Ectodermal cell (in vitro differentiated cells): ENCODE measurements at regions not wholly inside any gene's neighbourhood (a gene's known extent, or its start where the extent isn't known, plus 50 kb on each side); places are given as distances from the start of the nearest gene placed in this dataset.

Experiments
- H3K27ac ChIP-seq: 2 replicates; pipeline ENCODE4 v1.7.0; 2013; ENCODE audit warnings: mild to moderate bottlenecking, low read depth, low read length; ENCODE audit not compliant: insufficient read depth, poor library complexity, severe bottlenecking
- H3K27me3 ChIP-seq: 2 replicates; pipeline ENCODE4 v1.7.0; 2013; ENCODE audit warnings: mild to moderate bottlenecking, low read length; ENCODE audit not compliant: insufficient read depth, control insufficient read depth, poor library complexity, severe bottlenecking
- H3K36me3 ChIP-seq: one replicate; pipeline ENCODE4 v1.7.0; 2013; ENCODE audit warnings: low read length; ENCODE audit not compliant: control insufficient read depth, insufficient read depth
- H3K4me1 ChIP-seq: one replicate; pipeline ENCODE4 v1.7.0; 2013; ENCODE audit warnings: low read length; ENCODE audit not compliant: control insufficient read depth, insufficient read depth
- H3K4me3 ChIP-seq: 2 replicates; pipeline ENCODE4 v1.7.0; 2013; ENCODE audit warnings: low read depth, low read length, control low read depth; ENCODE audit not compliant: insufficient read depth
- H3K9me3 ChIP-seq: 2 replicates; pipeline ENCODE4 v1.7.0; 2013; ENCODE audit warnings: mild to moderate bottlenecking, low read length, moderate library complexity; ENCODE audit not compliant: control insufficient read depth
- WGBS, 2 experiments: methylation state at CpG; one replicate each; pipeline ENCODE4 v1.1.7; 2013; ENCODE audit warnings: missing lambda C conversion rate in 2 of 2; 5-methylcytosine and 5-hydroxymethylcytosine counted together

- Histone ChIP-seq H3K36me3 (no peaks in the 10 kb centered on the region), H3K27me3 (no peaks in the 10 kb centered on the region), H3K4me3 (no peak overlapping the region), H3K9me3 (no peaks in the 10 kb centered on the region), H3K4me1 (no peaks in the 10 kb centered on the region), H3K27ac (no peak overlapping the region)
- WGBS, 2 experiments = 91 to 95% methylated on average over 1 of the region's 1 CpG
Observed at GRCh38 chr12:93099792-93100191, 170.7 kb upstream of the EEA1 start.

DNA sequence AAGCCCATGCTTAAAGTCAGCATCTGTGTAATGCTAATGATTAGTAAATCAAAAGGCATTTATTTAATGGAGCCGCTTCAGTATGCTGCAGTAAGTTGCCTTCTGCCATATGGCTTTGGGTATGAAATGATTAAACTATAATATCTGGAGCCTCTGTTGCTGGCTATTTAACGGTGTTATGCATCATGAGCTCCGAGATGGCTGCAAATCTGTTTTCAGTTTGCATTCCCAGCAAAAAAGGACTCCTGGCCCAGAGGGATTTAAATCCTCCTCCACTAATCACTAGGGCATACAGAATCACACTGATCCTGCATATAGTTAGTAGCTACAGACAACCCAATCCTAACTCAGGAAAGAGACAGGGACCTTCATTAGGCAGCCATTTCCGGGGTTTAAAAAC lies 171.5 kb upstream of the EEA1 start:
- Histone ChIP-seq H3K4me1 (no peaks in the 10 kb centered on the region), H3K27ac (no peak overlapping the region), H3K9me3 (no peaks in the 10 kb centered on the region), H3K36me3 (no peaks in the 10 kb centered on the region), H3K4me3 (no peak overlapping the region), H3K27me3 (no peaks in the 10 kb centered on the region)
- 89 to 91% methylated on average over 4 of the region's 4 CpGs for WGBS, 2 experiments

- WGBS, 2 experiments = 93% methylated on average over 4 of the region's 4 CpGs
- Histone ChIP-seq H3K9me3 (no peaks in the 10 kb centered on the region), H3K27me3 (no peaks in the 10 kb centered on the region), H3K4me3 (no peak overlapping the region), H3K36me3 (no peaks in the 10 kb centered on the region), H3K4me1 (no peaks in the 10 kb centered on the region), H3K27ac (no peak overlapping the region)
Observed at GRCh38 chr12:93101367-93101766, 172.3 kb upstream of the EEA1 start.

GRCh38 chr12:93102312-93102711 lies 173.2 kb upstream of the EEA1 start:
- H3K4me1 ChIP-seq = no peaks in the 10 kb centered on the region
- 60 to 94% methylated on average over 1 of the region's 1 CpG for WGBS, 2 experiments
- H3K36me3 ChIP-seq = no peaks in the 10 kb centered on the region
- no peaks in the 10 kb centered on the region for H3K9me3 ChIP-seq
- H3K27ac ChIP-seq = no peak overlapping the region
- no peaks in the 10 kb centered on the region for H3K27me3 ChIP-seq
- no peak overlapping the region for H3K4me3 ChIP-seq

DNA sequence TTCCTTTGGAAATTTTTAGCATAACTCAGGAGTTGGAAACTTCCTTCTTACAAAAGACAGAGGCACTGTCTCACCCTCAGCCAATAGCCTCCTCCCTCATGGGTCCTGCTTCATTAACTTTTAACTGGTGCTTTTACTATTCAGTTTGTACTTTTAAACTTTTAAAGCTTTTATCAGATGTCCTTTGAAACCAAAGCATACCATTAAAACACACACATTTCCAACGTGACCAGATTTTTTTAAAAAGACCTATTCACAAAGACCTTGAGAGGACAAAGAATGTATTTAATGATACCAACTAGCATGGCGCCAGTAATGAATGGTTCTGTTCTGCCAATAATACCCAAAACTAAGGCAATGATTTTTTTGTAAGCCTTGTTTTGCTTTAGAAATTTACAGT lies 173.6 kb upstream of the EEA1 start:
- H3K9me3 ChIP-seq = no peaks in the 10 kb centered on the region
- H3K4me3 ChIP-seq = no peak overlapping the region
- no peak overlapping the region for H3K27ac ChIP-seq
- no peaks in the 10 kb centered on the region for H3K36me3 ChIP-seq
- 88% methylated on average over 2 of the region's 2 CpGs for WGBS, 2 experiments
- no peaks in the 10 kb centered on the region for H3K4me1 ChIP-seq
- no peaks in the 10 kb centered on the region for H3K27me3 ChIP-seq

DNA sequence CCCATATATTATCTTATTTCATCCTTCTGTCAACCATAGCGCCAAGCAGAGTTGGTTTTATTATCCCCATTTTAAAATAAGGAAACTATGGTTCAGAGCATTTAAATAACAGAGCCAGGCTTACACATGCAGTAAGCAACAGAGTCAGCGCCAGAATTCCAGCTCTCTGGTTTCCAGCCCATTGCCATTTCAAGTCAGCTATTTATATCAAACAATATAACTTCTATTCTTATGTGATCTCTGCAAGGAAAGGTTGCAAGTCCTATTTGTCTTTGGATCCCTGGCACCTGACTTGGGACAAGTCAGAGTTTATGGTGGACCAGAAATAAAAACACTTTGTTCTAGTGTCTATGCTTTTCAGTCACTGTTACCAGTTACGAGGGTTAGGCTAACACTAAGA lies 174.1 kb upstream of the EEA1 start:
- Histone ChIP-seq H3K4me1 (no peaks in the 10 kb centered on the region), H3K4me3 (no peak overlapping the region), H3K27me3 (no peaks in the 10 kb centered on the region), H3K9me3 (no peaks in the 10 kb centered on the region), H3K36me3 (no peaks in the 10 kb centered on the region), H3K27ac (no peak overlapping the region)
- 96% methylated on average over 3 of the region's 3 CpGs for WGBS, 2 experiments

DNA sequence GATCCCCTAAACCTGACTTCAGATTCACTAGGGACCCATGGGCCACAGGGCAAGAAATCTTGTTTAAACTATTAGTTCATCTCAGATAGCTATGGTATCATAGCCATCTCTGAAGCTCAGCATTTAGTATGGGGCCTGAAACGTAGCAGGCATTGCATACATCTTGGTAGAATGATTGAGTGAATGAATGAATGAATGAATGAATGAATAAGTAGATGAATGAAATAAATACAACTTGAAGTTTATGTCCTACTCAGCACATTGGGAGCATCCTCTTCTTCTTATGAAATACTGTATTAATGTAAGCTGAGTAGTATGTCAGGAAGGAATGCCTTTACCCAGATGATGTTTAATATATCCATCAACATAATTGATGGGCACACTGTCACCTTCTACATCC lies 175.4 kb upstream of the EEA1 start:
- Histone ChIP-seq H3K27ac (no peak overlapping the region), H3K4me1 (no peaks in the 10 kb centered on the region), H3K27me3 (no peaks in the 10 kb centered on the region), H3K9me3 (no peaks in the 10 kb centered on the region), H3K36me3 (no peaks in the 10 kb centered on the region), H3K4me3 (no peak overlapping the region)
- WGBS, 2 experiments = 89 to 100% methylated on average over 1 of the region's 1 CpG

GRCh38 chr12:93106910-93107309 lies 177.8 kb upstream of the EEA1 start:
- no peak overlapping the region for H3K27ac ChIP-seq
- no peak overlapping the region for H3K4me3 ChIP-seq
- H3K9me3 ChIP-seq = no peaks in the 10 kb centered on the region
- H3K4me1 ChIP-seq = no peaks in the 10 kb centered on the region
- WGBS, 2 experiments = 54 to 76% methylated on average over 1 to 2 of the region's 2 CpGs
- H3K27me3 ChIP-seq = no peaks in the 10 kb centered on the region
- no peaks in the 10 kb centered on the region for H3K36me3 ChIP-seq

DNA sequence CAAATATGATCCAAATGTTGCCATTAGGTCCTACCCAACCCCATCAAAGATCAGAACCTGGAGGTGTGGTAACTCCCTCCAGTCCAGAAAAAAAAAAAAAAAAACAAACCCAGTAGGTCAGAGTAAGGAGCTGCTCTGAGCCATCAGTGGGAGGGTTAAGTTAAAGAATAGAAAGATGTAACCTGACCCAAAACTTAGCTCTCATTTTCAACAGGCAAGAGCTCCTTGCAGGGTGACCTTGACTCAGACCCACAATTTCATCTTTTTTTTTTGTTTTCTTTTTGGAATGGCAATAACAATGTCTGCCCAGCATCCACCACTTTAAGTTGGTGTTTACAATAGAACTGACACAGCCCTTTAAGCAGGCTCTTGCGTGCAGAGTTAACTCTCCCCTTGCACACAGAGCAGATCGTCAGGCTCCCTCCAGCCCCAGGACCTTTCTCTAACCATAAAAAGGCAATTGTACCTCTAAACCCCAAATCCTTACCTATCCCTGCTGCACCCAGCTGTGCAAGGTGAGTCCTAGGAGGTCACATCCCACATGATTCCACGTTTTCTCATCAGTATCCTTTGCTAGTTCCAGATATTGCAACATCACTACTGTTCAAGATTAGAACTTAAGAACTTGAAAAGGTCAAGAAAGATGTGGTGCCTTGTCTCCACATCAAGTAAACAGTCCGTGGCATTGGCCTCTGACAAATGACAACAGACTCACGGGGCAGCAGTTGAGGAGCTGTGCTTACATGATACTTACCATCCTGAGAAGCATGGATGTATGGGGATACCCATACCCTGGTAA lies 178.6 kb upstream of the EEA1 start:
- WGBS, 2 experiments = 74 to 80% methylated on average over 5 of the region's 5 CpGs
- no peaks in the 10 kb centered on the region for H3K36me3 ChIP-seq
- no peak overlapping the region for H3K27ac ChIP-seq
- no peak overlapping the region for H3K4me3 ChIP-seq
- no peaks in the 10 kb centered on the region for H3K9me3 ChIP-seq
- H3K4me1 ChIP-seq = no peaks in the 10 kb centered on the region
- no peaks in the 10 kb centered on the region for H3K27me3 ChIP-seq

- no peak overlapping the region for H3K27ac ChIP-seq
- WGBS, 2 experiments = 50 to 95% methylated on average over 1 to 3 of the region's 3 CpGs
- H3K36me3 ChIP-seq = no peaks in the 10 kb centered on the region
- H3K27me3 ChIP-seq = no peaks in the 10 kb centered on the region
- H3K4me3 ChIP-seq = no peak overlapping the region
- H3K9me3 ChIP-seq = no peaks in the 10 kb centered on the region
- H3K4me1 ChIP-seq = no peaks in the 10 kb centered on the region
Observed at GRCh38 chr12:93108985-93109384, 179.9 kb upstream of the EEA1 start.
